Progenitor cell of endocrine pancreas (in vitro differentiated cells): ENCODE measurements at regions not wholly inside any gene's neighbourhood (a gene's known extent, or its start where the extent isn't known, plus 50 kb on each side); places are given as distances from the start of the nearest gene placed in this dataset.

Source experiments
- DNase-seq: peaks from one replicate; pipeline ENCODE4 v3.0.0; 2021; ENCODE audit warnings: low spot score; ENCODE audit not compliant: unreplicated experiment
- H3K27ac Mint-ChIP-seq: 2 replicates; pipeline ENCODE4 v1.8.0; 2021; ENCODE audit warnings: mild to moderate bottlenecking, moderate library complexity, mixed read lengths
- H3K27me3 Mint-ChIP-seq: 2 replicates; pipeline ENCODE4 v1.8.0; 2021; ENCODE audit warnings: mixed read lengths
- H3K36me3 Mint-ChIP-seq: 2 replicates; pipeline ENCODE4 v1.8.0; 2022; ENCODE audit warnings: mixed read lengths; ENCODE audit not compliant: insufficient read depth
- H3K4me1 Mint-ChIP-seq: 2 replicates; pipeline ENCODE4 v1.8.0; 2021; ENCODE audit warnings: low read depth, mixed read lengths
- H3K4me3 Mint-ChIP-seq: 2 replicates; pipeline ENCODE4 v1.8.0; 2021; ENCODE audit warnings: low read depth, mild to moderate bottlenecking, moderate library complexity, mixed read lengths
- H3K9me3 Mint-ChIP-seq: 2 replicates; pipeline ENCODE4 v1.8.0; 2021; ENCODE audit warnings: low read depth, mixed read lengths
- TF ChIP-seq, protein P1 (sequence below): fragments of 200-600 bp; sonication (generic); IDR thresholded peaks from one replicate; pipeline ENCODE4 v1.5.0; 2021; ENCODE audit warnings: antibody characterized with exemption, mild to moderate bottlenecking; ENCODE audit not compliant: unreplicated experiment

GRCh38 chr13:77406644-77407440 is 79.9 kb upstream of the MYCBP2 start:
- Mint-ChIP-seq H3K27me3 (no peaks in the 10 kb centered on the region), H3K4me1 (no peaks in the 10 kb centered on the region), H3K4me3 (no peak overlapping the region), H3K27ac (no peak overlapping the region), H3K36me3 (no peaks in the 10 kb centered on the region), H3K9me3 (no peaks in the 10 kb centered on the region)
- DNase-seq: no peak
- TF ChIP-seq, protein P1, sequence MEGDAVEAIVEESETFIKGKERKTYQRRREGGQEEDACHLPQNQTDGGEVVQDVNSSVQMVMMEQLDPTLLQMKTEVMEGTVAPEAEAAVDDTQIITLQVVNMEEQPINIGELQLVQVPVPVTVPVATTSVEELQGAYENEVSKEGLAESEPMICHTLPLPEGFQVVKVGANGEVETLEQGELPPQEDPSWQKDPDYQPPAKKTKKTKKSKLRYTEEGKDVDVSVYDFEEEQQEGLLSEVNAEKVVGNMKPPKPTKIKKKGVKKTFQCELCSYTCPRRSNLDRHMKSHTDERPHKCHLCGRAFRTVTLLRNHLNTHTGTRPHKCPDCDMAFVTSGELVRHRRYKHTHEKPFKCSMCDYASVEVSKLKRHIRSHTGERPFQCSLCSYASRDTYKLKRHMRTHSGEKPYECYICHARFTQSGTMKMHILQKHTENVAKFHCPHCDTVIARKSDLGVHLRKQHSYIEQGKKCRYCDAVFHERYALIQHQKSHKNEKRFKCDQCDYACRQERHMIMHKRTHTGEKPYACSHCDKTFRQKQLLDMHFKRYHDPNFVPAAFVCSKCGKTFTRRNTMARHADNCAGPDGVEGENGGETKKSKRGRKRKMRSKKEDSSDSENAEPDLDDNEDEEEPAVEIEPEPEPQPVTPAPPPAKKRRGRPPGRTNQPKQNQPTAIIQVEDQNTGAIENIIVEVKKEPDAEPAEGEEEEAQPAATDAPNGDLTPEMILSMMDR: no peak

DNA sequence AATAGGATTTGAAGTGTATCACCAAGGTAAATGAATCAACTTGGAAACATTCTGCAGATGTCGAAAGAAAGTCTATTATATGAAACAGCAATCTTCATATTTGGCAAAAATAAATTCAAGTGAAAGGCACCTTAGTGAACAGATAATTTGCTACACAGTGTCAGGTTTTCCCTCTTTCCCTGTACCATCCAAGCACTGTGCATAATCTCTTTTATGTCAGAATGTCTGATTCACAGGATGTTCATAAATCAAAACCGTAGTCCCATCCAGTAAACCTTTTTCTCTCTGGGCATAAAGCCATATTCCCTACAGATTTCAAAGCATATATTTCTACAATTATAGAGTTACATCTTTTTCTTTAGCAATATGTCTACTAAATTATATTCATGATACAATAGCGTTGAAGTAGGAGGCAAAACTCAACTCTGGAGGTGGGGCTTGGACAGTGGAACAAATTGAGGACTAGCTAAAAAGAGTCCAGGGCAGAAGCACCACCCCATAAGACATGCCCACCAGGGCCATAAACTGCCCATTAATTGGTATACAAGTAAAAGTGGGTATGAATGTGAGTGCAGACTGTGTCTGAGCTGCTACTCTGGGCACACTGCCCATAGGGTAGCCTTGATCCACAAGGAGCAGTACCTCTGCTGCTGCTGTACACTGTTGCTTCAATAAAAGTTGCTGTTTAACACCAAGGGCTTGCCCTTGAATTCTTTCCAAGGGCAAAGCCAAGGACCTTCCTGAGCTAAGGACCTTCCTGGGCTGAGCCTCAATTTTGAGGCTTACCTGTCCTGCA is 72.1 kb upstream of the MYCBP2 start:
- Mint-ChIP-seq H3K27ac (no peak overlapping the region), H3K4me1 (peaks cover 2% of the 10 kb centered on the region), H3K4me3 (no peak overlapping the region), H3K9me3 (no peaks in the 10 kb centered on the region), H3K36me3 (no peaks in the 10 kb centered on the region), H3K27me3 (no peaks in the 10 kb centered on the region)
- TF ChIP-seq, protein P1: no peak
- DNase-seq: no peak

GRCh38 chr13:77397636-77398035 is 70.7 kb upstream of the MYCBP2 start:
- no peak overlapping the region for H3K27ac Mint-ChIP-seq
- H3K4me1 Mint-ChIP-seq: peaks cover 2% of the 10 kb centered on the region

DNA sequence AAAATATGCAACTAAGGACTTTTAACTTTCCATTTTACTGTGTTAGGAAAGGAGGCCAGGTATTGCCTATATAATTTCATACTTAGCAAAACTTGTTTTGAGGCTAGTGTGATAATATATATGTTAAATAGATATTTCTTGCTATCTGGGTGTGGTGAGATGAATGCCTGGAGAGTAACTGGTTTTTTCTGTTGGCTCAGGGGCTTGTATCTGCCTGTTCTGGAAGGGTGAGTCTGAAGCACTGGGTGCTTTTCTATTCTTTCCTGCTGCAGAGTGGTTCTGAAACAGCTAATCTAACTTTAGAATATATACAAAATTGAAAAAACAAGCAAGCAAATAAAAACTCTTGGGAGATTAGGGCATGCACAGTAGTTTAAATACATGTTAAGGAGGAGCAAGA is 64.6 kb upstream of the MYCBP2 start:
- Mint-ChIP-seq H3K9me3 (no peaks in the 10 kb centered on the region), H3K36me3 (no peaks in the 10 kb centered on the region), H3K27me3 (peaks cover 4% of the 10 kb centered on the region), H3K27ac (no peak overlapping the region), H3K4me1 (peaks cover 5% of the 10 kb centered on the region), H3K4me3 (no peak overlapping the region)
- DNase-seq: no peak
- TF ChIP-seq, protein P1: no peak

More at GRCh38 chr13:77397636-77398035, 70.7 kb upstream of the MYCBP2 start:
- TF ChIP-seq, protein P1: no peak
- H3K36me3 Mint-ChIP-seq: no peaks in the 10 kb centered on the region
- H3K4me3 Mint-ChIP-seq: no peak overlapping the region
- no peak for DNase-seq
- H3K9me3 Mint-ChIP-seq: no peaks in the 10 kb centered on the region
- H3K27me3 Mint-ChIP-seq: no peaks in the 10 kb centered on the region

- H3K27ac Mint-ChIP-seq: no peak overlapping the region
- peaks cover 4% of the 10 kb centered on the region for H3K27me3 Mint-ChIP-seq
- peaks cover 5% of the 10 kb centered on the region for H3K4me1 Mint-ChIP-seq
- no peak for DNase-seq
- TF ChIP-seq, protein P1: no peak
- no peaks in the 10 kb centered on the region for H3K9me3 Mint-ChIP-seq
- H3K4me3 Mint-ChIP-seq: no peak overlapping the region
- H3K36me3 Mint-ChIP-seq: no peaks in the 10 kb centered on the region
Measured at GRCh38 chr13:77390391-77390790, 63.5 kb upstream of the MYCBP2 start.
